ENCODE measurements at regions not wholly inside any gene's neighbourhood (a gene's known extent, or its start where the extent isn't known, plus 50 kb on each side); places are given as distances from the start of the nearest gene placed in this dataset.
"Not testable (repeated sequence)": the region's sequence is repeated elsewhere in the genome, so short reads cannot be mapped to it uniquely, and the experiment has no call there.

GRCh38 chr3:11718637-11719405 is 75.1 kb upstream of the VGLL4 start:
- ATAC-seq = peak; percentile 69
- H3K27ac Mint-ChIP-seq = peak overlapping the region; percentile 88
- no peaks in the 10 kb centered on the region for H3K36me3 Mint-ChIP-seq
- peaks cover 18% of the 10 kb centered on the region for H3K4me1 Mint-ChIP-seq
- peak overlapping the region; percentile 93 for H3K4me3 Mint-ChIP-seq
- no peaks in the 10 kb centered on the region for H3K9me3 Mint-ChIP-seq
- DNase-seq (ENCODE audit: low spot score in 2 of 2) = peak; percentile 51 to 67

DNA sequence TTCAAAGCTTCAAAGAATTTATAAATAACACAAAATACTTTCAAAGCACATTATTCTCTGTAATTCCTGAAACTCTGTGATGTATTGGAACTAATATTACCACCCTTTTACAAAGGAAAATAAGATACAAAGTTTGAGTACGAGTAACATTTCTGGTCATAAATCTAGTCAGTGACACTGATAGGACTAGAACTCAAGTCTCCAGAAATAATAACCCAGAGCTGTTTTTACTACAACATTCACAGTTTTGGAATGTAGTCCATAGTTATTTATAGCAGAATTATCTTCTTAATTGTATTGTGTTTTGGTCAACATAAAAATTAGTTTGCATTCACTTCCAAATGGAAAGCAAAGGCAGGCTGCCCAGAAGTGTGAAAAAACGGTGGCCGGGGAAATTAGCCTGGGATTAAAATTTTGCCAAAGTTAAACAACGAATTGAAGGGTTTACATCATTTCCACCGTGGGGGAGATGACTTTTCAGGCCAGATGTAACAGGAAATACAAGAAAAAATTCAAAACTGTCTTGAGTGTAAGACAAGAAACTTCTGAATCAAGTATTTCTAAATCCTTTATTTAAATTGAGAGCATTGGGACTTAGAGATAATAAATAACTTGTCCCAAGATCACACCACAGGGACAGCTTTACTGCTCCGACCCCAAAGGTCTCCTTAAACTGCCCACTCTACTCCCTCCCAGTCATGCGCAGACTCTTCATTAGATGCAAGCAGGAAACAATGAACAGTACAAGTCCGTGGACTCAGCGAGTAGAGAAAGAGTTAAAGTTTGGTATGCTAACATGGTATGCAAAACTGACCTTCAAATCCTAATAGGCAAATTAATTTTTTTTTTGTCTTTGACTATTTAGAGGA is 74.3 kb upstream of the VGLL4 start:
- H3K27ac Mint-ChIP-seq = peak overlapping the region; percentile 88
- H3K4me1 Mint-ChIP-seq = peaks cover 18% of the 10 kb centered on the region
- H3K4me3 Mint-ChIP-seq = peak overlapping the region; percentile 93
- DNase-seq (ENCODE audit: low spot score in 2 of 2) (no peak), ATAC-seq (no peak)
- H3K9me3 Mint-ChIP-seq = no peaks in the 10 kb centered on the region
- no peaks in the 10 kb centered on the region for H3K36me3 Mint-ChIP-seq

- DNase-seq (ENCODE audit: low spot score in 2 of 2) (no peak), ATAC-seq (no peak)
- H3K27ac Mint-ChIP-seq = no peak overlapping the region
- no peaks in the 10 kb centered on the region for H3K36me3 Mint-ChIP-seq
- H3K9me3 Mint-ChIP-seq = no peaks in the 10 kb centered on the region
- H3K4me1 Mint-ChIP-seq = peaks cover 18% of the 10 kb centered on the region
- no peak overlapping the region for H3K4me3 Mint-ChIP-seq
Observed at GRCh38 chr3:11717301-11717700, 73.6 kb upstream of the VGLL4 start.

- H3K4me1 Mint-ChIP-seq = peaks cover 22% of the 10 kb centered on the region
- ATAC-seq (no peak), DNase-seq (ENCODE audit: low spot score in 2 of 2) (no peak)
- H3K4me3 Mint-ChIP-seq = no peak overlapping the region
- H3K36me3 Mint-ChIP-seq = no peaks in the 10 kb centered on the region
- no peaks in the 10 kb centered on the region for H3K9me3 Mint-ChIP-seq
- H3K27ac Mint-ChIP-seq = no peak overlapping the region
Observed at GRCh38 chr3:11716573-11717290, 73.0 kb upstream of the VGLL4 start.

DNA sequence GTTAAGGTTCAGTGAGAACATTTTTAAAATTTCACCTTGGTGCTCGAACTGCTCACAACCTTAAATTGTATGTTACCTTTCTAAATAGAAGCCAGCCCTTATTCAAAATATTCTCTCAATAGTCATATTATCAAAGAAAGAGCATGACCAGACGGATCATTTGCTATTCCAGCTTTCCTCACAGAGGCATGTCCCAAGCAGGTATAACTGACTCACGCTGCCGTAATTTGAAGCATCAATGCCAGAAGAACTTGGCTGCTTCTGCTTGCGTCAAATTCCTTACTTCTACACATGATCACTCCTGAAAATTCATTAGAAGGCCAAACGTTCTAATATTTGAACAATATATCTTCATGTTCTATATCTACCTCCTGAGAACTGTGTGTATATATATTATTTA is 69.5 kb upstream of the VGLL4 start:
- Mint-ChIP-seq H3K36me3 (no peaks in the 10 kb centered on the region), H3K9me3 (no peaks in the 10 kb centered on the region), H3K27ac (no peak overlapping the region)

DNA sequence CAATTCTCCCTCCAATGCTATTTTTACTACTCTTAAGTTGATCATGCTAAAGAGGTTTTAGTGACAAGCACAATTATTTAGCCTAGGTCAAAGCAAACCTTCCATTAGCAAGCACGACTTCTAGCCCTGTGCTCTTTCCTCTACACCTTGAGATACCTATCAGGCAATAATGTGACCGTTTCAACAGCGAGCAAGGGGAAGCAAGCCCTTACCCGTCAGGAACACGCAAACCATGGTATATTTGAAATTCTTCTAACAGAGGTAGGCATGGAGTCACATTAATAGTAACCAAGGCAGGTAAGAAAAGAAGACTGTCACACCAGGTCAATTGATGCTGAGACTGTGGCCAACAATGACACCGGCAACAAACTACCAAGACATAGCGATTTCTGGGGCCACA is 68.9 kb upstream of the VGLL4 start:
- Mint-ChIP-seq H3K4me3 (no peak overlapping the region), H3K9me3 (no peaks in the 10 kb centered on the region), H3K27ac (peak overlapping the region; percentile 53), H3K4me1 (peaks cover 5% of the 10 kb centered on the region), H3K36me3 (no peaks in the 10 kb centered on the region)
- ATAC-seq (no peak), DNase-seq (ENCODE audit: low spot score in 2 of 2) (no peak)

More for the DNA sequence above, 69.5 kb upstream of the VGLL4 start:
- peaks cover 9% of the 10 kb centered on the region for H3K4me1 Mint-ChIP-seq
- no peak overlapping the region for H3K4me3 Mint-ChIP-seq
- no peak for ATAC-seq
- DNase-seq (ENCODE audit: low spot score in 2 of 2) = no peak

DNA sequence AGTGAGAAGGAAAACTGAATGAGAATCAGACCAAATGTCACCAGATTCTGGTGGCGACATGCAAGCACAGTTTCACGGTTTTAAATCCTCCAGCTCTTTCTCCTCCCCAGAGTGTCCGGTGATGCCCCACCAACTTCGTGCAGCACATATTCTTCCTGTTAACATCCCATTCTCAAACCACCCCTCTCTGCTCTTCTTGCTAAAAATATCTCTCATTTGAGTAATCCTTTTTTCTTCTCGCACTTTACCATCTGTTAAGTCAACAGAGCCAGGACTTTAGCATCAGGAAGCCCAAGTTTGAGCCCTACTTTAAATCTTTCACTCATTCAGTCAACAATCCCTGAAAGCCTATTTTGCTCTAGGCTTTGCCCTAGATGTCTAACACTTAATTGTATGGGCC is 68.2 kb upstream of the VGLL4 start:
- ATAC-seq (no peak), DNase-seq (ENCODE audit: low spot score in 2 of 2) (no peak)
- H3K27ac Mint-ChIP-seq = peak overlapping the region; percentile 53
- no peaks in the 10 kb centered on the region for H3K36me3 Mint-ChIP-seq
- H3K4me3 Mint-ChIP-seq = no peak overlapping the region
- H3K4me1 Mint-ChIP-seq = peaks cover 11% of the 10 kb centered on the region
- H3K9me3 Mint-ChIP-seq = no peaks in the 10 kb centered on the region

- no peak overlapping the region for H3K27ac Mint-ChIP-seq
- ATAC-seq = no peak
- peaks cover under 1% of the 10 kb centered on the region for H3K9me3 Mint-ChIP-seq
- peaks cover 15% of the 10 kb centered on the region for H3K4me1 Mint-ChIP-seq
- no peak overlapping the region for H3K4me3 Mint-ChIP-seq
- DNase-seq (ENCODE audit: low spot score in 2 of 2) = no peak
- H3K36me3 Mint-ChIP-seq = no peaks in the 10 kb centered on the region
Observed at GRCh38 chr3:11709782-11710181, 66.1 kb upstream of the VGLL4 start.

- not testable (repeated sequence) for DNase-seq (ENCODE audit: low spot score in 2 of 2); H3K4me3 Mint-ChIP-seq; H3K9me3 Mint-ChIP-seq; H3K36me3 Mint-ChIP-seq; ATAC-seq; H3K27ac Mint-ChIP-seq
- H3K4me1 Mint-ChIP-seq = peaks cover 17% of the 10 kb centered on the region
Observed at GRCh38 chr3:11707084-11707483, 63.4 kb upstream of the VGLL4 start.

- Mint-ChIP-seq H3K27ac (no peak overlapping the region), H3K4me3 (no peak overlapping the region), H3K9me3 (peaks cover 2% of the 10 kb centered on the region), H3K4me1 (peaks cover 12% of the 10 kb centered on the region), H3K36me3 (peaks cover 6% of the 10 kb centered on the region)
- DNase-seq (ENCODE audit: low spot score in 2 of 2) (no peak), ATAC-seq (no peak)
Observed at GRCh38 chr3:11706604-11707003, 62.9 kb upstream of the VGLL4 start.

- H3K4me1 Mint-ChIP-seq = peaks cover 12% of the 10 kb centered on the region
- peaks cover 2% of the 10 kb centered on the region for H3K9me3 Mint-ChIP-seq
- ATAC-seq = no peak
- peak overlapping the region; percentile 46 for H3K4me3 Mint-ChIP-seq
- no peak overlapping the region for H3K27ac Mint-ChIP-seq
- DNase-seq (ENCODE audit: low spot score in 2 of 2) = no peak
- peaks cover 6% of the 10 kb centered on the region for H3K36me3 Mint-ChIP-seq
Observed at GRCh38 chr3:11705049-11705448, 61.3 kb upstream of the VGLL4 start.

DNA sequence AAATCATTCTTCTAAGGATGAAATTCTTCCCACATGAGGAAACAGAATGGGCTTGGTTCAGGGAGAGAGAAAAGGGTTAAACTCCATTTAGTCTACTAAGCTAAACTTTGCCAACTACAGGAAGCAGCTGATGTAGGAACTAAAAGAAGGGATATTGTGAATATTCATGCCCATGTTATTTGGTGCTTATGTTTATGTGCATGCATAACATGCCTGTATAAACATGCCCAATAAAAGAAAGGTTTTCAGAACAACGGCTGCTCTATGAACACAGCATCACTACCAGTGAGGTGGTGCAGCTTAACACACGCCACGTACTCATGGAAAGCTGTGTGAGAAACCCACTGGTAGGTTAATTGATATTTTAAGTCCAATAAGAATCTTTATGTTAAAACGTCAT is 59.4 kb upstream of the VGLL4 start:
- ATAC-seq (no peak), DNase-seq (ENCODE audit: low spot score in 2 of 2) (no peak)
- H3K27ac Mint-ChIP-seq = no peak overlapping the region
- peaks cover 6% of the 10 kb centered on the region for H3K36me3 Mint-ChIP-seq
- H3K4me1 Mint-ChIP-seq = peaks cover 12% of the 10 kb centered on the region
- no peak overlapping the region for H3K4me3 Mint-ChIP-seq
- H3K9me3 Mint-ChIP-seq = peaks cover 2% of the 10 kb centered on the region

DNA sequence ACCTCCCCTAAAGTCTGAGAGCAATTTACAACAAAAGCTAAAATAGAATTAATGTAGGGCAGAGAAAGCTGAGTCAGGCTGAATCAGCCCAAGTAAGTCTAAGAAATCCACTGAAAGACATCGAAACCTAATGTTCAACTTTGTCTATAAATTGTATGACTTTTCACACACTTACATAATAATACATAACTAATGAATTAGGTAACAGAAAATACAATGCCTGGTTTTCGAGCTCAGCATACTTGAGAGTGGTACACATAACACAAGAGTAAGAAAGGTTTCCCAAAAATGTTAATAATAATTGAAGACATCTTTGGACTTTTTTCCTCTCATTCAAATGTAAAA is 55.3 kb upstream of the VGLL4 start:
- no peak for DNase-seq (ENCODE audit: low spot score in 2 of 2)
- H3K4me3 Mint-ChIP-seq = no peak overlapping the region
- no peak for ATAC-seq
- H3K4me1 Mint-ChIP-seq = no peaks in the 10 kb centered on the region
- H3K27ac Mint-ChIP-seq = no peak overlapping the region
- no peaks in the 10 kb centered on the region for H3K9me3 Mint-ChIP-seq
- peaks cover 6% of the 10 kb centered on the region for H3K36me3 Mint-ChIP-seq

- ATAC-seq (no peak), DNase-seq (ENCODE audit: low spot score in 2 of 2) (no peak)
- H3K36me3 Mint-ChIP-seq = peaks cover 6% of the 10 kb centered on the region
- H3K4me1 Mint-ChIP-seq = no peaks in the 10 kb centered on the region
- no peaks in the 10 kb centered on the region for H3K9me3 Mint-ChIP-seq
- no peak overlapping the region for H3K4me3 Mint-ChIP-seq
- H3K27ac Mint-ChIP-seq = no peak overlapping the region
Observed at GRCh38 chr3:11698326-11699082, 54.8 kb upstream of the VGLL4 start.

GRCh38 chr3:11697701-11698100 is 54.0 kb upstream of the VGLL4 start:
- no peak for DNase-seq (ENCODE audit: low spot score in 2 of 2)
- Mint-ChIP-seq H3K36me3 (peaks cover 6% of the 10 kb centered on the region), H3K4me3 (no peak overlapping the region), H3K27ac (no peak overlapping the region), H3K9me3 (no peaks in the 10 kb centered on the region), H3K4me1 (no peaks in the 10 kb centered on the region)
- no peak for ATAC-seq

All from stimulated activated effector memory CD8-positive, alpha-beta T cell treated with anti-CD3 and anti-CD28 coated beads, Interleukin-12 subunit alpha, Interleukin-12 subunit beta, amount 100 ng/mL, for 72 hours (primary cell).